G401 (cell line): ENCODE measurements at regions not wholly inside any gene's neighbourhood (a gene's known extent, or its start where the extent isn't known, plus 50 kb on each side); places are given as distances from the start of the nearest gene placed in this dataset.
"Not testable (repeated sequence)": the region's sequence is repeated elsewhere in the genome, so short reads cannot be mapped to it uniquely, and the experiment has no call there.

Experiments
- DNase-seq: peaks from one replicate; pipeline ENCODE4 v3.0.0-alpha.2; 2015; ENCODE audit warnings: low spot score
- in situ Hi-C: cut with HindIII; loops from 2 replicates; pipeline ENCODE4 v1.10.0; 2016; ENCODE audit warnings: low sequenced_read_pairs, mixed read lengths

DNA sequence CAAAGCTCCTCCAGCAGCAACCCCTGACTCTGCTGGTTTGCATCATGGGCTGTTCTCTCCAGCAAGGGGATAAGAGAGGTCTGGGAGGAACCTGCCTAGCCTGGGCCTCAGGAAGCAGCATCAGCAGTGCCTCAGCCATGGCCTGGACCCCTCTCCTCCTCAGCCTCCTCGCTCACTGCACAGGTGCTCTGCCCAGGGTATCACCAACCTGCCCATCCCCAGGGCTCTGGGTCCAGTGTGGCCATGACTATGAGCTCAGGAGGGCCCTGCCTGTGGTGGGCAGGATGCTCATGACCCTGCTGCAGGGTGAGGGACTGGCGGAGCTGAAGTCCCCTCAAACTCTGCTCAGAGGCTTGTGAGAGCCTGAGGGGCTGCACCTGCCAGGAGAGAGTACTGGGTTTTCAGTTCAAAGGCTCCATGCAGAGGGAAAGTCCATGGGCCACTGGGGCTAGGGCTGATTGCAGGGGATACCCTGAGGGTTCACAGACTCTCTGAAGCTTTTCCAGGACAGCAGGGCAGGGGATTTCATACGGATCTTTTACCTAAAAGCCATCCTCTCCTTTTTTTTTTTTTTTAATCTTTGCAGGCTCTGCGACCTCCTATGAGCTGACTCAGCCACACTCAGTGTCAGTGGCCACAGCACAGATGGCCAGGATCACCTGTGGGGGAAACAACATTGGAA is 115.8 kb upstream of the IGLL5 start:
- in situ Hi-C loops: no loop called here
- DNase-seq: peak; percentile 47

DNA sequence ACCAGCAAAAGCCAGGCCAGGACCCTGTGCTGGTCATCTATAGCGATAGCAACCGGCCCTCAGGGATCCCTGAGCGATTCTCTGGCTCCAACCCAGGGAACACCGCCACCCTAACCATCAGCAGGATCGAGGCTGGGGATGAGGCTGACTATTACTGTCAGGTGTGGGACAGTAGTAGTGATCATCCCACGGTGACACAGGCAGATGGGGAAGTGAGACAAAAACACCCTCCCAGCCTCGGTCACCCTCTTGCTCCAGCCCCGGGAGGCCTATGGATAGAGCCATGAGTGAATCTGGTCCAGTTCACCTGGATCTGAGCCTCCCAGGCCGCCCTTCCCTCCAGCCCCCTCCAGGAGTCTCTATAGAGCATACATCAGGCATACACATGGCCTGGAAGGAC is 115.2 kb upstream of the IGLL5 start:
- in situ Hi-C loops: no loop called here
- no peak for DNase-seq

DNA sequence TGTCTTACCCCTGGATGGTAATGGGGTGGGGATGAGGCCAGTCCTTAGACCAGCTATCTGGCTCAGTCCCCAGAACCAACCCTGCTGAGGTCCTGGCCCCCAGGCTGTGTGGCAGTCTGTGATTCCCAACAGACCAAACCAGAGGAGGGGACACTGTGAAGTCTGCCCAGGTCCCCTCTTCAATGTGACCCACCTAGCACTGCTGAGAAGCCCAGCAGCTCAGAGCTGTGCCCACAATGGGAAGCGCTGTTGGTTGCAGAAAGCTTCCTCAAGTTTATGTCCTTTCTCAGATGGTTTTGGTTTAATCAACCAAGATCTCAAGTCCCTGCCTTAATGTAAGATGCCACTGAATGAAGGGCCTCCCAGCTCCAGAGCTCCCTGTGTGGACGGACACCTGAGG is 114.7 kb upstream of the IGLL5 start:
- no peak for DNase-seq
- in situ Hi-C loops: no loop called here

DNA sequence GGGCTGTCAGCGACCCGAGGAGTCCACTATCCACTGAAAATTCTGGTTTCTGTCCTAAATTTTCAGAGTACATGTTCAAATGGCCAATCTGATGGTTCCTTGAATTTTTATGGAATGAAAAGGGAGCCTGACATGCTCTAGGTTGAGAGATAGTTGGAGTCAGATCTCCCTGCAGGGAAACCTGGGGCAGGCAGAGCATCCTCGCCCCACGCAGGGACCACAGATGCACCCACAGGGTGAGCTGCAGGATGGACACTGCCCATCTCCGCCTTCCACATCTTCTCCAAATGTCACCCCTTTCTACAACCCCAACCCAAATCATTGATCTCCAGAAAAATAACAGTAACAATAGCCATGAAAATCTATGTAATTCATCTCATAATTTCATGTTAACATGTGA is 114.2 kb upstream of the IGLL5 start:
- in situ Hi-C loops: no loop called here
- no peak for DNase-seq

GRCh38 chr22:22773979-22774604 is 113.5 kb upstream of the IGLL5 start:
- in situ Hi-C loops: no loop called here
- DNase-seq: no peak

- DNase-seq, in situ Hi-C loops: not testable (repeated sequence)
Observed at GRCh38 chr22:22774762-22775161, 112.9 kb upstream of the IGLL5 start.

- no peak for DNase-seq
- in situ Hi-C loops: no loop called here
Observed at GRCh38 chr22:22776121-22776520, 111.5 kb upstream of the IGLL5 start.

- DNase-seq: no peak
- in situ Hi-C loops: no loop called here
Observed at GRCh38 chr22:22779213-22779612, 108.4 kb upstream of the IGLL5 start.

DNA sequence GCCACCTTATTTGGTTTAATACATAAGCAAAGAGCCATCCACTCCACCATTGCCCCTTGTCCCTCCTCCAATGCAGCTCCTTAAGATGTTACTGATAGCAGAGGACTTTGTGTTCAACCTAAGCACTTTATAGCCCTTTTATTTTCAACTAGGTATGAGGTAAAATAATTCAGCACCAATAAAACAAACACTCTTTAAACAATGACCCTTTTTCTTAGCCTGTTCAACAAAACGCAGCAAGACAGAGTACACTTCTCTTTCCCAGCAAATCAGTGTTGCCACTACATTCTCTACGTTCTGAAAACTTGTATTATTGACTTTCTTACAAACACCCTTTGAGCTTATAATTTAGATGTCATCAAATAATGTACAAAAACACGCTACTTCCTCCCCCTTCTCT is 104.0 kb upstream of the IGLL5 start:
- in situ Hi-C loops: no loop called here
- no peak for DNase-seq

DNA sequence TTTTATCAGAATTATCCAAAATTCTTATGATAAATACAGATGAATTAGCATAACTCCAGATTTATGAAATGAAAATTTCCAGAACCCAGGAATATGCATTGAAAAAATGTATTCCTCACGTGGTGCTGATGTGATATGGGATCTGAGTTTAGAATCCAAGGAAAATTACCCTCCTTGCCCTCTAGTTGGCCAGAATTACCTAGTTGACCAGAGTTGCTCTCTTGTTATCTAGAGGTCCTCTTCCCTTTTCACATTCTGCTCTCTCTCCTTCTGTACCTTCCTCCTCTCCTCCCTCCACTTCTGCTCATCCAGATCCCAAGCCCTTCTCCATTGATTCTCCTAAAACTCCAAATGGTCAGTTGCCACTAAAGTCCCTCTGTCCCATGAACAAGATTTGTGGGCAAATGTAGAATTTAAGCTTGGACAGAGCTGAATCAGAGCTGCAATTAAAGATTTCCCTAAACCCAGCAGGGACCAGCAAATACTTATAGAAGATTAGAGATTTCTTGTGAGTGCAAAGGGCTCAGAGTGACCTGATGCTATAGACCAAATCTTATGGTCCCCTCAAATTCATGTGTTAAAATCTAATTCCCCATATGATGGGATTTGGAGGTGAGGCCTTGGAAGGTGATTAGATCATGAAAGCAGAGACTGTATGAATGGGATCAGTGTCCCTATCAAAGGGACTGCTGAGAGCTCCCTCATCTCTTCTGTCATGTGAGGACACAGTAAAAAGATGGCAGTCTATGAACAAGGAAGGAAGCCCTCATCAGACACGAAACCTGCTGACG is 103.2 kb upstream of the IGLL5 start:
- DNase-seq: no peak
- in situ Hi-C loops: no loop called here

GRCh38 chr22:22785316-22786065 is 102.1 kb upstream of the IGLL5 start:
- no peak for DNase-seq

GRCh38 chr22:22786301-22787115 is 101.1 kb upstream of the IGLL5 start:
- no peak for DNase-seq
- in situ Hi-C loops: no loop called here

More at GRCh38 chr22:22785316-22786065, 102.1 kb upstream of the IGLL5 start:
- in situ Hi-C loops: no loop called here

- in situ Hi-C loops: no loop called here
- no peak for DNase-seq
Observed at GRCh38 chr22:22787151-22787550, 100.5 kb upstream of the IGLL5 start.

DNA sequence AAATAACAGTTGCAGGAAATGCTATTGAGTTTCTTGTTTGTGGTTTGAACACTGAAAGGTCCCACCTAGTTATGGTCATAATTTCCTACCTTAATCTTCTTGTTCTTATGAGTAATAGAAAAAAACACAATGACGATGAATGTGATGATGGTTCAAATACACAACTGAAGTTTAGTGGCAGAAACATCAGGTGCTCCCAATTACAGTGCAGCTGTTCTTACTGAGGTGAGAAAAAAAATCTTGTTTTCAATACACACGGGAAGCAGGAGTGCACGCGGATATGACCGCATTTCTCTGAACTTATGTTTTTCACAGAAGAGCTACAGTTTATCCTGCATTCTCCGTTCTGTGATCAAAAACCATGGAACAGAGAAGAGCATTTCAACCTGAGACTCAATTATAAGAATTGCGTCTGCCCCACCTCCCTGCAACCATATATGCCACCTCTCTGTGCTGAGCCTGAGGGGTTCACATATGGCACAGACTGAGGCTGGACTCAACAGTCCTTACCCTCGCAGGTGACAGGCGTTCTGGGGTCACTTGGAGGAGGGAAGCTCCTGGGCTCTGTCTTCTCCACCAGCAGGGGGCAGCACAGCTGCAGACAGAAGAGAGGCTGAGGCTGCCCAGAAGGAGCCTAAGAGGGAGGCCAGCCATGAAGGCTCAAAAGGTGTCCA is 99.7 kb upstream of the IGLL5 start:
- in situ Hi-C loops: no loop called here
- peak; percentile 32 for DNase-seq

- in situ Hi-C loops: no loop called here
- no peak for DNase-seq
Observed at GRCh38 chr22:22788460-22789037, 99.1 kb upstream of the IGLL5 start.

DNA sequence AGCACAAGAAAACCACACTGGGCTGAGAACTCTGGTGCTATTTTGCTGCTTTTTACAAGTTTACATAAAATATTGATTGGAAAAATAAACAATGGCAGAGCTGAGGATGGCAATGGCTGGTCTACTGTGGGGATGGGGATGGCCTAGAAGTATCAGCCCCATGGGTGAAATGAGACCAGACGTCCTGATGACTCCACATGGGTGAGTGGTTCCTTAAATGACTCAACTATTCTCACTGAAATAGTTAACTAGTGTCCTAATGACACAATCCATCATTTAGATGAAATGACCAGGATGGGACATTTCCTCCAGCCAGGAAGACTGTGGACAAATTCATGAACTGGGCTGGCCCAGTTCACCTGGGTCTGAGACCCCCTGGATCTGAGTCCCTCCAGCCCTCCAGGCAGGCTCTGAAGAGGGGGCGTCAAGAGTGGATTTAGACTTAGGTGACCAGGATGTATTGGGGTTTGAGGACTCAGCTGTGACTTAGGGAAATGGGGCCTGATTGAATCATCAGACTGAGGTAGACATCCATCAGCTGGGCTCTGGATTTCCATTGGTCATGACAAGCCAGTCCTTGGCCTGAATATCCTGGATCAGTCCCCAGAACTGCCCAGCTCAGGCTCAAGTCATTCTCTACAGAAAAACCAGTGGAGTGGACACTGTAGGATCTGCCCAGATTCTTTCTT is 98.2 kb upstream of the IGLL5 start:
- DNase-seq: no peak

More for the DNA sequence above, 98.2 kb upstream of the IGLL5 start:
- in situ Hi-C loops: no loop called here
